GM12875 (cell line): ENCODE measurements at regions not wholly inside any gene's neighbourhood (a gene's known extent, or its start where the extent isn't known, plus 50 kb on each side); places are given as distances from the start of the nearest gene placed in this dataset.

ENCODE experiments used
- H3K4me3 ChIP-seq: one replicate; pipeline ENCODE4 v1.5.1; 2011; ENCODE audit warnings: low read depth, low read length, control low read depth
- CTCF ChIP-seq: IDR thresholded peaks from 2 replicates; pipeline ENCODE4 v1.5.1; 2011; ENCODE audit warnings: low read depth, mild to moderate bottlenecking, control low read depth, inconsistent platforms, low read length, moderate library complexity, borderline replicate concordance; ENCODE audit not compliant: insufficient read depth

DNA sequence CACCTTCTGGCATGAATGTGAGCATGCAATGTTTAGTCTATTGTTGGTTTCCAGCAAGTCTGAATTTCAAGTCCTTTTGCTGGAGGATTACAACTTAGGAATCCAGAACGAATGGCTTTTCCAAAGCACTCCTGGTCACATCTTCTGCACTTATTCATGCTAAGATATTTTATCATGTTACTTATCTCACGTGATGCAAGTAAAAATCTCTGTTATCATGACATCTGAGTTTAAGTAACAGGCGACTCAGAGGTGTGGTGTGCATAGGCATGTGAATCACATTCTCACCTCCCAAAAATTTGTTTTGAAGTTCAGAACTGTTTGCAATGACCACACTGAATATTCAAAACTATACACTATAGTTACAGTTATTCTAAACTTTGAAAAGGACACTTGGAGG, 204.8 kb upstream of the FGGY start:
- H3K4me3 ChIP-seq = no peak overlapping the region
- TF ChIP-seq CTCF = no peak

- TF ChIP-seq CTCF = no peak
These were observed 202.9 kb upstream of the FGGY start for GRCh38 chr1:59094001-59094400.

GRCh38 chr1:59096501-59096900, 200.4 kb upstream of the FGGY start:
- H3K4me3 ChIP-seq = no peak overlapping the region
- TF ChIP-seq CTCF = no peak

More at GRCh38 chr1:59094001-59094400, 202.9 kb upstream of the FGGY start:
- H3K4me3 ChIP-seq = no peak overlapping the region

DNA sequence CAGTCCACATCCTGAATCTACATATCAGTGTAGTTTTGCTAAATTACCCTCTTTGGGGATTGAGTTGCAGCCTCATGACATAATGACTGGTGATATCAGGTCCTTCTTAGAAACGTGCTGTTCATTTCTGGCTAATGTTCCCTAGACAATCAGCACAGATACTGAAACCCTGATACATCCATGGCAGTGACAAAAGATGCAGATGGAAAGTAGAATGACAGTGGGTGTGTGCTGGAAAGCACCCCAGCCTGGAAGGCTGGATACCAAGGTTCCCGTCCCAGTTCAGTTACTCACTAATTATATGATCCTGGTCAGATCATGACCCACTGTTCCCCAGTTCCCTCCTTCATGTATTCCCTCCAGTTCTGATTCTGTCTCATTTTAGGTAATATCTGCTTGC, 198.2 kb upstream of the FGGY start:
- H3K4me3 ChIP-seq = no peak overlapping the region
- TF ChIP-seq CTCF = no peak

DNA sequence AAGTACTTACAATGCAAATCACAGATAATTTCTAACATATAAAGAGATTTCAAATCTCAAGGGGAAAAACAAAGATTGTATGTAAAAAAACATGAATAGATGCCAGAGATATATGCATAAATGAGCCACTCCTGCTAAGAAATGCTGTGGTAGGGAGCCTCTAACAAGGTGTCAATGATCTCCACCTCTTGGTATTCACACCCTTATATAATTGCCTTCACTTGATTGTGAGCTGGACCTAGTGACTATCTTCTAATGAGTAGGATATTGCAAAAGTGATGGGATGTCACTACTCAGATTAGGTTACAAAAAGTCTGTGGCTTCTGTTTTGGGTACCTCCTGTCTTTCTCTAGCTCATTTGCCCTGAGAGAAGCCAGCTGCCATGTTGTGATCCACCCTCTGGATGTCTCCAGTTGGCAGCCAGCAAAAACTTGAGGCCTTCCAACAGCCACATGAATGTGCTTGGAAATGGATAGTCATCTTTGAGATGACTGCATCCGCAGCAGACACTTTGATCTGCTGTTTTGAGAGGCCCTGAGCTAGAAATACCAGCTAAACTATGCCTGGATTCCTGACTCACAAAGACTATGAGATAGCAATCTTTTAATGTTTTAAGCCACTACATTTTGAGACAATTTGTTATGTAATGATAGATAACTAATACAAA, 196.1 kb upstream of the FGGY start:
- TF ChIP-seq CTCF = no peak

GRCh38 chr1:59101518-59101917, 195.4 kb upstream of the FGGY start:
- no peak overlapping the region for H3K4me3 ChIP-seq
- no peak for TF ChIP-seq CTCF

More for the DNA sequence above, 196.1 kb upstream of the FGGY start:
- H3K4me3 ChIP-seq = no peak overlapping the region

DNA sequence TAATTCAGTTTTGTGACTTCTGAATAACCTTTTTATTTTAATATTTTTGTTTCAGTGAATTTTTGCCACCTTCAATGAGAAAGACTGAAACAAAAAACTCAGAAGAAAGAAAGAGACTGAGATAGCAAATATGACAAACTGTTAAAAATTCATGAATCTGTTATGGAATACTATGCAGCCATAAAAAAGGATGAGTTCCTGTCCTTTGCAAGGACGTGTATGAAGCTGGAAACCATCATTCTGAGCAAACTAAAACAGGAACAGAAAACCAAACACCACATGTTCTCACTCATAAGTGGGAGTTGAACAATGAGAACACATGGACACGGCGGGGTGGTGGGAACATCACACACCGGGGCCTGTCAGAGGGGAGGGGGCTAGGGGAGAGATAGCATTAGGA, 193.4 kb upstream of the FGGY start:
- H3K4me3 ChIP-seq = no peak overlapping the region

More for the DNA sequence above, 193.4 kb upstream of the FGGY start:
- no peak for TF ChIP-seq CTCF
